Activated CD8-positive, alpha-beta memory T cell treated with anti-CD3 and anti-CD28 coated beads, Interleukin-2, amount 50 U/mL, for 4 hours (primary cell): ENCODE measurements at regions not wholly inside any gene's neighbourhood (a gene's known extent, or its start where the extent isn't known, plus 50 kb on each side); places are given as distances from the start of the nearest gene placed in this dataset.

ENCODE experiments used
- DNase-seq: peaks from one replicate; pipeline ENCODE4 v3.0.0-alpha.2; 2020

- no peak for DNase-seq
These were observed 206.7 kb upstream of the PWP1 start for GRCh38 chr12:107478881-107479280.

- DNase-seq, result no peak
These were observed 204.6 kb upstream of the PWP1 start for GRCh38 chr12:107480836-107481608.

GRCh38 chr12:107484230-107484629 lies 201.4 kb upstream of the PWP1 start:
- no peak for DNase-seq

- no peak for DNase-seq
These were observed 200.7 kb upstream of the PWP1 start for GRCh38 chr12:107484941-107485340.

GRCh38 chr12:107485731-107486130 lies 199.9 kb upstream of the PWP1 start:
- DNase-seq, result no peak

GRCh38 chr12:107486140-107486892 lies 199.3 kb upstream of the PWP1 start:
- DNase-seq, result no peak

GRCh38 chr12:107487011-107487680 lies 198.5 kb upstream of the PWP1 start:
- DNase-seq, result no peak

- no peak for DNase-seq
These were observed 196.9 kb upstream of the PWP1 start for GRCh38 chr12:107488666-107489065.

GRCh38 chr12:107490010-107490409 lies 195.6 kb upstream of the PWP1 start:
- DNase-seq, result no peak

GRCh38 chr12:107491856-107492255 lies 193.7 kb upstream of the PWP1 start:
- no peak for DNase-seq

- DNase-seq, result no peak
These were observed 193.0 kb upstream of the PWP1 start for GRCh38 chr12:107492393-107493134.

- no peak for DNase-seq
These were observed 192.5 kb upstream of the PWP1 start for GRCh38 chr12:107493135-107493494.

- no peak for DNase-seq
These were observed 191.9 kb upstream of the PWP1 start for GRCh38 chr12:107493666-107494065.

- DNase-seq, result no peak
These were observed 191.3 kb upstream of the PWP1 start for GRCh38 chr12:107494331-107494730.

GRCh38 chr12:107495604-107496003 lies 190.0 kb upstream of the PWP1 start:
- DNase-seq, result no peak

GRCh38 chr12:107497231-107497630 lies 188.4 kb upstream of the PWP1 start:
- no peak for DNase-seq

- no peak for DNase-seq
These were observed 185.3 kb upstream of the PWP1 start for GRCh38 chr12:107500307-107500706.

- no peak for DNase-seq
These were observed 183.9 kb upstream of the PWP1 start for GRCh38 chr12:107501681-107502080.

- DNase-seq, result no peak
These were observed 182.3 kb upstream of the PWP1 start for GRCh38 chr12:107503129-107503855.

- no peak for DNase-seq
These were observed 181.4 kb upstream of the PWP1 start for GRCh38 chr12:107503887-107504885.

GRCh38 chr12:107509421-107509820 lies 176.2 kb upstream of the PWP1 start:
- no peak for DNase-seq
